ENCODE measurements at regions not wholly inside any gene's neighbourhood (a gene's known extent, or its start where the extent isn't known, plus 50 kb on each side); places are given as distances from the start of the nearest gene placed in this dataset.

- TF ChIP-seq CTCF (conservative IDR thresholded peaks at IDR 0.05; ENCODE audit: low read length) (no peak), EZH2phosphoT487 (IDR thresholded peaks at IDR 0.05; ENCODE audit: borderline replicate concordance) (no peak)
Observed at GRCh38 chr3:31027914-31028313, 133.5 kb upstream of the GADL1 start.

Data from Loucy (cell line).